HUES6 (cell line): ENCODE measurements at regions not wholly inside any gene's neighbourhood (a gene's known extent, or its start where the extent isn't known, plus 50 kb on each side); places are given as distances from the start of the nearest gene placed in this dataset.
"Not testable (repeated sequence)": the region's sequence is repeated elsewhere in the genome, so short reads cannot be mapped to it uniquely, and the experiment has no call there.

Source experiments
- H3K27ac ChIP-seq: 2 replicates; pipeline ENCODE4 v1.7.0; 2013; ENCODE audit warnings: low read depth, mild to moderate bottlenecking, low read length, inconsistent platforms
- H3K27me3 ChIP-seq: 2 replicates; pipeline ENCODE4 v1.6.1; 2013; ENCODE audit warnings: low read length; ENCODE audit not compliant: control insufficient read depth, insufficient read depth
- H3K36me3 ChIP-seq: 2 replicates; pipeline ENCODE4 v1.6.1; 2013; ENCODE audit warnings: low read length; ENCODE audit not compliant: control insufficient read depth, insufficient read depth
- H3K4me1 ChIP-seq: 2 replicates; pipeline ENCODE4 v1.6.1; 2013; ENCODE audit warnings: low read length; ENCODE audit not compliant: control insufficient read depth, insufficient read depth
- H3K4me3 ChIP-seq: 2 replicates; pipeline ENCODE4 v1.5.1; 2013; ENCODE audit warnings: low read depth, low read length
- H3K9ac ChIP-seq: one replicate; pipeline ENCODE4 v1.6.1; 2013; ENCODE audit warnings: mild to moderate bottlenecking, low read length
- H3K9me3 ChIP-seq: 2 replicates; pipeline ENCODE4 v1.6.1; 2013; ENCODE audit warnings: low read depth, low read length; ENCODE audit not compliant: control insufficient read depth, insufficient read depth

DNA sequence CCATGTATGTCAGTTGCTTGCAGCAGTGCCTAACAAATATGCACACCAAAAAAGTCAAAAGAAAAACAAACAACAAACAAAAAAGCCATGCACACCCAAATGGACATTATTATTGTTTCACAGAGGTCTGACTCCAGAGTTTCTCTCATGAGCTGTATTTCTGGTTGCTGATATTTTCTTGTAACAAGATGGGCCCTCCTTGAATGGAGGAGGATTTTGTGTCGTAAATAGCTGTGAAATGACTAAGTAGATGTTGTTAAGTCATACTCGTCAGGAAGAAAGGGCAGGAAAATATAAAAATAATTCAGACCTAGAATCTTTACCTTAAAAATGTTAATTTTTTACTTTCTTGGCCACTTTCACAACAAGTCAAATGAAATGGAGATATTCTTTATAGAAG is 96.0 kb downstream of the PLEKHG1 start:
- no peaks in the 10 kb centered on the region for H3K36me3 ChIP-seq
- no peak overlapping the region for H3K9ac ChIP-seq
- H3K4me3 ChIP-seq, result no peak overlapping the region
- H3K27ac ChIP-seq, result no peak overlapping the region
- no peaks in the 10 kb centered on the region for H3K27me3 ChIP-seq
- no peaks in the 10 kb centered on the region for H3K4me1 ChIP-seq
- no peaks in the 10 kb centered on the region for H3K9me3 ChIP-seq

DNA sequence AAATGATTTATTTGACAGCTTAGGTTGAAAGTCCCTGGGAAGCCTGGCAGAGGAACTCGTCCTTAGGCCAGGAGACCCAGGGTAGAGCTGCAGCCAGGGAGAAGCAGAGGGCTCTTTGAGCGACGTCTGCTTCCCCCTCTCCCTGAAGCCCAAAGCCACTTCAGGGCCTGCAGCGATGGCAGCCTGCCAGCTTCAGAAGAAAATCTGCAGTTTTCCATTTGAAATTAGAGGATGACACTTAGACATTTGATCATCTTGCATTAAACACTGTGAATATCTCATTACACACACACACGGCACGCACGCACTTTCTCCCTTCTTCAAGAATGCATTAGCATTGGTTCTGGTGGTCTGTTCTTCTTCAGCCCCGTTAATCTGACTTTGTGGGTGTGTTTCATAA is 96.5 kb downstream of the PLEKHG1 start:
- no peak overlapping the region for H3K9ac ChIP-seq
- no peak overlapping the region for H3K4me3 ChIP-seq
- no peaks in the 10 kb centered on the region for H3K4me1 ChIP-seq
- H3K27me3 ChIP-seq, result no peaks in the 10 kb centered on the region
- H3K36me3 ChIP-seq, result no peaks in the 10 kb centered on the region
- H3K27ac ChIP-seq, result no peak overlapping the region
- H3K9me3 ChIP-seq, result no peaks in the 10 kb centered on the region

DNA sequence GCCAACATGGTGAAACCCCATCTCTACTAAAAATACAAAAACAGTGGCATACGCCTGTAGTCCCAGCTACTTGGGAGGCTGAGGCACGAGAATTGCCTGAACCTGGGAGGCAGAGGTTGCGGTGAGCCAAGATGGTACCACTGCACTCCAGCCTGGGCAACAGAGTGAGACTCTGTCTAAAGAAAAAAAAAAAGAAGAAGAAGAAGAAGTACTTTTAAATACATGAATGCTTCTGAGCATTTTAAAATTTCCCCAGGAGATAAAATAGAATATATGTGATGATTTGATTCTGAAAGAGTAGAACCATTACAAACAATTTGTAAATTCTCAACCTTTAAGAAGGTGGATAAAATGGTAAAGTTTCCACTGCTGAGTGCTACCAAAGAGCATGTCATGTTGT is 97.2 kb downstream of the PLEKHG1 start:
- not testable (repeated sequence) for H3K27me3 ChIP-seq, H3K9ac ChIP-seq, H3K27ac ChIP-seq, H3K4me1 ChIP-seq, H3K4me3 ChIP-seq, H3K9me3 ChIP-seq, H3K36me3 ChIP-seq

DNA sequence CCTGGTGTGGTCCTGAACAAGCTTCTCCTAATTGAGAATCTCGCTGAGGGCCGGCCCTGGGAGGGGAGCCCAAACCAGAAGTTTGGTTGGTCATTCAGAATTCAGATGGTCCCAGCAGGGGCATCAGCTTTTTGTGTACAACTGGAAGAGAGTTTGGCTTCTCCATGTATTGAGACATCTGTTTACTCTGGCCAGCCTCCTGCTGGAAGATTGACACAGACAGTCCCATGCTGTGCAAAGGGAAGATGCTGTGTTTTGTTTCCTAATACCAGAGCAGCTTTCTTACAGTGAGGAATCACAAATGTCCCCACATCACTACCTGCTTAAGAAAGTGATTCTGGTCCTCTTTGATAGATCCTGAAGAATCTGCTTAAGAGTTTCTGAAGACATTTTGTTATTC is 97.8 kb downstream of the PLEKHG1 start:
- no peak overlapping the region for H3K9ac ChIP-seq

DNA sequence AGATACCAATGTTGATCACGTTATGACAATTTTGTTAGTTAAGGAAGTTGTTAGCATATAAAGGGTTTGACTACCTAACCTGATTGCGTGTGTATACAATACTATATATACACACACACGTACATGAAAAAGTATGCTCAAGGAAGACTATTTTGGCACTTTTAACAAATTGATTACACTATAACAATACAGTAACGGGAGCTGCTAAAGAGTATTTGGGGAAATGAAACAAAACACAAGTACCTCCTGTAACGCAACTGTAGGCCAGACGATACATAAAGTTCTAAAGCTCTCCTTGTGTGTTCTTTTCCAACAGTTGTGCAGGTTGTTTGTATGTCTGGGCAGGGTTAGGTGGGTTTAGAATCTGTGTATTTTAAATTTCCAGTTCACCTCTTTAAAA is 98.7 kb downstream of the PLEKHG1 start:
- no peak overlapping the region for H3K4me3 ChIP-seq
- H3K36me3 ChIP-seq, result no peaks in the 10 kb centered on the region
- H3K9ac ChIP-seq, result no peak overlapping the region
- no peaks in the 10 kb centered on the region for H3K9me3 ChIP-seq
- no peaks in the 10 kb centered on the region for H3K4me1 ChIP-seq
- no peaks in the 10 kb centered on the region for H3K27me3 ChIP-seq
- no peak overlapping the region for H3K27ac ChIP-seq

More for the DNA sequence above, 97.8 kb downstream of the PLEKHG1 start:
- no peaks in the 10 kb centered on the region for H3K27me3 ChIP-seq
- H3K4me3 ChIP-seq, result no peak overlapping the region
- no peaks in the 10 kb centered on the region for H3K9me3 ChIP-seq
- H3K36me3 ChIP-seq, result no peaks in the 10 kb centered on the region
- no peaks in the 10 kb centered on the region for H3K4me1 ChIP-seq
- H3K27ac ChIP-seq, result no peak overlapping the region

DNA sequence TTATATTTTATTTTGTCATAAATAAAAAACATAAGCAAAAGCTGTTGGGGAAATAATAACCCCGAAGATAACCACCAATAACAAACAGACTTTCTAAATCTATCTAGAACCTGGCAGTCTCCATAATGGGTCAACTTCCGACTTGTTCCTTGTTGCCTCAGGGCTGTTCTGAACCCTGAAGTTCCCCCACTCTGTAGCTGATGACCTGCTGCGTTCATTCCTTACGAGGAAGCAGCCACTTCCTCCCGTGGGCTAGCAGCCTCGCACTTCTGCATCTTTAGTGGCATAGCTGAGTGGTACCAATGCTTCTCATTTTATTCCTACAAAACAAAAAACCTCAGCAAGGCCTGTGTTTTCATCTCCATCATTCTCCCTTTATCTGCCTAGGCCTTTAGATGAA is 103.0 kb downstream of the PLEKHG1 start:
- Histone ChIP-seq H3K9ac (no peak overlapping the region), H3K4me1 (0 out of 2 replicates have a peak, but pooled peaks cover 7% of the 10 kb centered on the region), H3K27ac (no peak overlapping the region), H3K4me3 (no peak overlapping the region), H3K27me3 (no peaks in the 10 kb centered on the region), H3K36me3 (no peaks in the 10 kb centered on the region), H3K9me3 (no peaks in the 10 kb centered on the region)

DNA sequence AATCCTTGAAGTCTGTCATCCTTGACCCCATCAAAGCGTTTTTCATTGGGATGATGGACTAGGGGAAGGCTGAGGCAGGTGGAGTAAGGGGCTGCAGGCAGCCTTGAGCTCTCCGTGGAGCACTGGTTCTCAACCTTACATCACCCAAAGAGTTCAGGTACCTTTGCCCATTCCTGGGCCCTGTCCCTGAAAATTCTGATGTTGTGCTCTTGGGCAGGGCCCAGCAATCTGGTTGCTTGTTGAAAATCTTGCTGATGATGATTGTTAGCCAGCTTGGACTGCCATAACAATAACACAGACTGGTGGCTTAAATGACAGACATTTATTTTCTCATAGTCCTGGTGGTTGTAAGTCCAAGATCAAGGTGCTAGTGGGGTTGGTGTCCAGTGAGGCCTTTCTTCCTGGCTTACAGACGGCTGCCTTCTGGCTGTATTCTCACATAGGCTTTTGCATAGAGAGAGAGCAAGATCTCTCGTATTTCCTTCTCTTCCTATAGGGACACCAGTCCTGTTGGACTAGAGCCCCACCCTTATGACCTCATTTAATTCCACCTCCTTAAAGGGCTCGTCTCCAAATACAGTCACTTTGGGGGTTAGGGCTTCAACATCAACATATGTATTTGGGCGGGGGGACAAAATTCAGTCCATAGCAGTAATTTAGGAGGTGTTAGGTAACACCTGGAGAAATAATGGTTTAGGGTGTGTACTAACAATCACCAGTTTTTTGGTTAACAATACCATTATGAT is 104.9 kb downstream of the PLEKHG1 start:
- no peak overlapping the region for H3K9ac ChIP-seq
- H3K4me1 ChIP-seq, result 0 out of 2 replicates have a peak, but pooled peaks cover 7% of the 10 kb centered on the region
- no peaks in the 10 kb centered on the region for H3K36me3 ChIP-seq
- no peak overlapping the region for H3K27ac ChIP-seq
- H3K27me3 ChIP-seq, result no peaks in the 10 kb centered on the region
- H3K4me3 ChIP-seq, result no peak overlapping the region
- no peaks in the 10 kb centered on the region for H3K9me3 ChIP-seq

DNA sequence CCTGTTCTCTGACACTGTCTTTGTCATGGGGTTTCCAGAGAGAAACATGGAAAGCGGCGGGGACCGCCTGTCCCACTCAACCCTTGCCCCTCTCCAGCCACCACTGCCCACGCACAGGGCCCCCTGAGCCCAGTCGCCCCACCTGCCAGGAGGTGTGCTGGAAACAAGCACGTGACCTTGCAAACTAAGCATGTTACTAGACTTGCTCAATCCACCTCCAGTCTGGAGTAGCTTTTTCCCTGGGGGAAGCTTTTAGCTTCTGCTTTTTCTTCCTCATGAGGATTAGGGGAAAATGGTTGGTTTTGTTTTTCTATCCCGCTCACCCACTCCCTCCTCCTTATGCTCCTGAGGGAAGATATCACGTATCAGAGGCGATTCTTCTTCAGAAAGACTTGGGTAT is 105.7 kb downstream of the PLEKHG1 start:
- H3K27ac ChIP-seq, result no peak overlapping the region
- 0 out of 2 replicates have a peak, but pooled peaks cover 7% of the 10 kb centered on the region for H3K4me1 ChIP-seq

DNA sequence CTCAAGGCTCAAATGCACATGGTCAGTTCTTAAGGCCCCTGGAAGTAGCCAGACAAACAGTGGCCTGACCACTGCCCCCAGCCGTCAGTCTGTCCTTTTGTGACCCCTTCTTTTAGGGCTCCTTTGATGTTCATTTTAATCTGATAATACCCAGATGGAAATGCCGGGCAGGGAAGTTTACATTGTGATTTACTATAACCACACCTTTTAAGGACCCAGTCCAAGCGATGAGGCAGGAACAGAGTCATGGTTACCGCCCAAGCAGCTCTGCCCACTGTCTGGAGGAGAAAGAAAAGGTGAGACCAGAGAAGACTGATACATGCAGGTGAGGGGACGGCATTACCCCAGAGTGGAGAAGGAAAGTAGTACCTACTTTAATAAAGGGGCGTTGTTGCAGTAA is 110.6 kb downstream of the PLEKHG1 start:
- H3K27ac ChIP-seq, result no peak overlapping the region
- no peaks in the 10 kb centered on the region for H3K36me3 ChIP-seq
- H3K4me3 ChIP-seq, result no peak overlapping the region
- H3K4me1 ChIP-seq, result peaks cover 14% of the 10 kb centered on the region; the same call in 1 of the 2 replicates
- H3K9me3 ChIP-seq, result no peaks in the 10 kb centered on the region
- no peaks in the 10 kb centered on the region for H3K27me3 ChIP-seq
- H3K9ac ChIP-seq, result no peak overlapping the region

More for the DNA sequence above, 105.7 kb downstream of the PLEKHG1 start:
- H3K9me3 ChIP-seq, result no peaks in the 10 kb centered on the region
- H3K9ac ChIP-seq, result no peak overlapping the region
- H3K36me3 ChIP-seq, result no peaks in the 10 kb centered on the region
- H3K27me3 ChIP-seq, result no peaks in the 10 kb centered on the region
- H3K4me3 ChIP-seq, result no peak overlapping the region

DNA sequence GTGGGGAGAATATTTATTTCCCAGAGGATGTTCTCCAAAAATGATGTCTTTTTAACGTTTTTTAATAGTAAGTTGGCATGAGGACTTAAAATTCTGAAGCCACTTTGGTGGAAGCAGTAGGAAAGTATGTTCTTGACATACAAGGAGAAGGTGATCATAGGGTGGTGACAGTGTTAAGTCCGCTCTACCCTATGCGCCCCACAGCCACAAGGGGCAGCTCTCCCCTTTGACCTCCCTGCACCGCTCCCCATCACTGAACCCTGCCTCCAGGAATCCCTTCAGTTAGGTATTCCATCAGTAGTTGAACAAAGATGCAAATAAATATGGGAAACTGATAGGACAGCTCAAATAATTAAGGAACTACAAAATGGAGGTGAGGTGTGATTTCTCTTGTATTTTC is 111.4 kb downstream of the PLEKHG1 start:
- Histone ChIP-seq H3K36me3 (no peaks in the 10 kb centered on the region), H3K4me1 (peaks cover 11% of the 10 kb centered on the region; the same call in 1 of the 2 replicates), H3K27me3 (no peaks in the 10 kb centered on the region), H3K9ac (no peak overlapping the region), H3K9me3 (no peaks in the 10 kb centered on the region), H3K4me3 (no peak overlapping the region), H3K27ac (no peak overlapping the region)

DNA sequence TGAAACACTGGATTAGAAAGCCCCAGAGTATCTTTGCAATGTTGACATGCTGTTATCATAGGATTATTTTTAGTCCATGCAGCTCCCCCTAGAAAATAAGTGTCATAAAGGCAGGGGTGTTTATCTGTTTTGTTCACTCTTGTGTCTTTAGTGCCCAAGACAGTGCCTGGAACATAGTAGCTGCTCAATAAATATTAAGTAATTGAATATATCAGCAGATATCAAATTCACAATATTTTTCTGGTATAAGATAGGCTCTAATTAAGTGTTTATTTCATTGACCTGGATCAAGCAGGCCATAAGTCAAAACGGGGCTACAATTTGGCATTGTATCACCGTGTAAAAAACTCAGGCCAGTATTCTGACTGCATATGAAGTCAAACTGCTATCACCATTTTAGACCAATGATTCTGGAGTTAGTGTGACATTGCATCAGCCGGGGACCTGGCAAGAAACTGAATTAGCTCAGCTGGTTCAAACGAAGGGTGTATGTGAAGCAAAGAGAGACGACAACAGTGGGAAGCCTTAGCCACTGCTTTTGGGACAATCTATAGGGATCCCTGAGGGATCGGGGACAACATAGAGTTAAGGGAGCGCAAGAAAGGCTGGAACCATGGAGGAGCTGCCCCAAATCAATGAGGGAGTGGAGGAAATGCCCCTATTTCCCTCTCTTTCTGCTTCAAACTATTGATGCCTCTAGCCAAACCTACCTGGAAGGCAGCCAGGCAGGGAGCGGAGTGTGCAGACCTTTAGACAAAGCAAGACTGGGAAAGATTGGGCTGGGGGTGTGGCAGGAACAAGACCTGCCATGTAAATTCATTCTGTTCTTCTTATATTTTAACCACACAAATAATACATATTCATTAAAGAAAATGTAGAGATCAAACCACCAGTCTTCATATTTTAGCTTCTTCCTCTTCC is 112.2 kb downstream of the PLEKHG1 start:
- H3K27me3 ChIP-seq, result no peaks in the 10 kb centered on the region

More for the DNA sequence above, 112.2 kb downstream of the PLEKHG1 start:
- H3K9me3 ChIP-seq, result no peaks in the 10 kb centered on the region
- peaks cover 11% of the 10 kb centered on the region; the same call in 1 of the 2 replicates for H3K4me1 ChIP-seq
- no peak overlapping the region for H3K27ac ChIP-seq
- H3K4me3 ChIP-seq, result no peak overlapping the region
- H3K36me3 ChIP-seq, result no peaks in the 10 kb centered on the region
- no peak overlapping the region for H3K9ac ChIP-seq
